HCT116 (cell line): ENCODE measurements at regions not wholly inside any gene's neighbourhood (a gene's known extent, or its start where the extent isn't known, plus 50 kb on each side); places are given as distances from the start of the nearest gene placed in this dataset.
"Not testable (repeated sequence)": the region's sequence is repeated elsewhere in the genome, so short reads cannot be mapped to it uniquely, and the experiment has no call there.

Source experiments
- ATAC-seq: fragments of 200-7000 bp; cut with Tn5 transposase; 2 replicates; pipeline ENCODE4 v1.9.1; 2020; ENCODE audit warnings: mild to moderate bottlenecking, moderate library complexity
- BruUV-seq: library from RNA; stranded (reverse); fragments of 400-500 nt; replicated peaks from 2 replicates; lab custom pipeline; 2021; lab: Mats Ljungman, UMichigan
- CTCF ChIA-PET: fragments of 300-600 bp; sonication (Branson Sonifier 250); formaldehyde crosslinking; loops from one replicate; lab custom pipeline; 2021; ENCODE audit warnings: antibody characterized with exemption; lab: Charles Lee
- POLR2A ChIA-PET: fragments of 300-600, 350-600 bp; sonication (Branson Sonifier 250); formaldehyde crosslinking; loops from one replicate; lab custom pipeline; 2021; ENCODE audit warnings: antibody characterized with exemption; lab: Charles Lee
- RAD21 ChIA-PET, 2 experiments: fragments of 300-600 bp; sonication (Branson Sonifier 250); formaldehyde crosslinking; loops; one replicate each; lab custom pipeline; 2023; ENCODE audit warnings: low total read pairs in 2 of 2; ENCODE audit not compliant: uncharacterized antibody in 2 of 2, unreplicated experiment in 2 of 2, low non-redundant PET in 1 of 2; lab: Charles Lee
- DNase-seq: peaks from one replicate; pipeline ENCODE4 v3.0.0-alpha.2; 2010; ENCODE audit warnings: low read depth, low spot score
- H2AFZ ChIP-seq: fragments of 200-600 bp; shearing (Covaris generic), sonication (generic); 2 replicates; pipeline ENCODE4 v1.6.1; 2017; ENCODE audit warnings: low read depth, mixed run types, mixed read lengths, antibody characterized with exemption, low read length; ENCODE audit not compliant: poor library complexity, severe bottlenecking
- H3K27ac ChIP-seq: 2 replicates; pipeline ENCODE4 v1.5.1; 2012; ENCODE audit warnings: low read depth, low read length
- H3K27me3 ChIP-seq: fragments of 200-600 bp; sonication (generic); 2 replicates; pipeline ENCODE4 v1.6.1; 2016; ENCODE audit warnings: mixed run types, low read length, mixed read lengths; ENCODE audit not compliant: insufficient read depth
- H3K36me3 ChIP-seq, 2 experiments: fragments of 200-500 bp in 1 of 2; fragments of 200-600 bp in 1 of 2; sonication (Bioruptor generic) in 1 of 2; sonication (generic) in 1 of 2; 2 replicates each; pipeline versions ENCODE4 v1.5.1 to v1.6.1; 2014 to 2016; ENCODE audit warnings: low read length in 2 of 2, inconsistent platforms in 1 of 2, mixed read lengths in 1 of 2, mixed run types in 1 of 2; ENCODE audit not compliant: insufficient read depth in 2 of 2, control insufficient read depth in 1 of 2
- H3K4me1 ChIP-seq, 2 experiments: fragments of 200-600 bp in 1 of 2; sonication (generic) in 1 of 2; 2 replicates each; pipeline versions ENCODE4 v1.5.1 to v1.6.1; 2012 to 2017; ENCODE audit warnings: low read length in 2 of 2, inconsistent platforms in 1 of 2, mild to moderate bottlenecking in 1 of 2, mixed read lengths in 1 of 2, mixed run types in 1 of 2, moderate library complexity in 1 of 2; ENCODE audit not compliant: insufficient read depth in 2 of 2, control insufficient read depth in 1 of 2
- H3K4me2 ChIP-seq: fragments of 200-600 bp; sonication (generic); 2 replicates; pipeline ENCODE4 v1.6.1; 2017; ENCODE audit warnings: mixed run types, low read length, mixed read lengths
- H3K4me3 ChIP-seq, 2 experiments: fragments of 200-600 bp in 1 of 2; sonication (generic) in 1 of 2; replicated peaks in 1 of 2; 2 replicates each; pipeline ENCODE4 v1.5.1; 2011 to 2016; ENCODE audit warnings: low read length in 2 of 2, control low read depth in 1 of 2, low read depth in 1 of 2, mild to moderate bottlenecking in 1 of 2, mixed read lengths in 1 of 2, mixed run types in 1 of 2
- H3K79me2 ChIP-seq: fragments of 200-600 bp; sonication (generic); 2 replicates; pipeline ENCODE4 v1.6.1; 2017; ENCODE audit warnings: mild to moderate bottlenecking, mixed run types, low read length, moderate library complexity, mixed read lengths; ENCODE audit not compliant: insufficient read depth
- H3K9ac ChIP-seq: fragments of 200-600 bp; sonication (generic); 2 replicates; pipeline ENCODE4 v1.6.1; 2016; ENCODE audit warnings: low read length, mixed read lengths
- H3K9me2 ChIP-seq: fragments of 200-600 bp; sonication (generic), shearing (Covaris generic); 2 replicates; pipeline ENCODE4 v1.6.1; 2017; ENCODE audit warnings: mixed run types, mild to moderate bottlenecking, moderate library complexity; ENCODE audit not compliant: insufficient read depth
- H3K9me3 ChIP-seq, 2 experiments: fragments of 200-500 bp in 1 of 2; fragments of 200-600 bp in 1 of 2; sonication (Bioruptor generic) in 1 of 2; sonication (generic) in 1 of 2; 2 replicates each; pipeline ENCODE4 v1.6.1; 2014 to 2017; ENCODE audit warnings: low read length in 2 of 2, mixed read lengths in 2 of 2, inconsistent platforms in 1 of 2, low read depth in 1 of 2, mild to moderate bottlenecking in 1 of 2, mixed run types in 1 of 2, moderate library complexity in 1 of 2; ENCODE audit not compliant: control insufficient read depth in 1 of 2, insufficient read depth in 1 of 2
- H4K20me1 ChIP-seq: fragments of 200-600 bp; sonication (generic), shearing (Covaris generic); 2 replicates; pipeline ENCODE4 v1.6.1; 2017; ENCODE audit warnings: mixed run types, mild to moderate bottlenecking, moderate library complexity; ENCODE audit not compliant: insufficient read depth
- ATF3 ChIP-seq: IDR thresholded peaks from 2 replicates; pipeline ENCODE4 v1.6.1; 2012
- CBX3 ChIP-seq: IDR thresholded peaks from 2 replicates; pipeline ENCODE4 v1.6.1; 2012; ENCODE audit warnings: low read depth
- CEBPB ChIP-seq: IDR thresholded peaks from 2 replicates; pipeline ENCODE4 v1.6.1; 2012; ENCODE audit warnings: low read depth
- CTCF ChIP-seq, 3 experiments: fragments of 200-600 bp in 1 of 3; sonication (generic) in 1 of 3; IDR thresholded peaks in 2 of 3; conservative IDR thresholded peaks in 1 of 3; 2 replicates each; pipeline ENCODE4 v1.5.1; 2012 to 2017; ENCODE audit warnings: low read depth in 2 of 3, low read length in 2 of 3, antibody characterized with exemption in 1 of 3, borderline replicate concordance in 1 of 3, control low read depth in 1 of 3, mild to moderate bottlenecking in 1 of 3, mixed read lengths in 1 of 3, mixed run types in 1 of 3, moderate library complexity in 1 of 3; ENCODE audit not compliant: insufficient read depth in 1 of 3
- ELF1 ChIP-seq: IDR thresholded peaks from 2 replicates; pipeline ENCODE4 v1.6.1; 2012; ENCODE audit warnings: low read depth, borderline replicate concordance
- EZH2 ChIP-seq: fragments of 200-600 bp; sonication (generic); IDR thresholded peaks from 2 replicates; pipeline ENCODE4 v1.6.1; 2017; ENCODE audit warnings: antibody characterized with exemption, mixed run types
- EZH2phosphoT487 ChIP-seq: fragments of 200-600 bp; IDR thresholded peaks from 2 replicates; pipeline ENCODE4 v1.6.1; 2018; ENCODE audit warnings: antibody characterized with exemption, borderline replicate concordance
- JUND ChIP-seq: IDR thresholded peaks from 2 replicates; pipeline ENCODE4 v1.6.1; 2012
- POLR2A ChIP-seq: IDR thresholded peaks from 2 replicates; pipeline ENCODE4 v1.7.0; 2011; ENCODE audit warnings: borderline replicate concordance; ENCODE audit not compliant: insufficient read depth, insufficient read length; ENCODE audit errors: extremely low read depth
- RAD21 ChIP-seq: IDR thresholded peaks from 2 replicates; pipeline ENCODE4 v1.6.1; 2012; ENCODE audit warnings: low read depth, mild to moderate bottlenecking
- SIN3A ChIP-seq: IDR thresholded peaks from 2 replicates; pipeline ENCODE4 v1.6.1; 2012; ENCODE audit warnings: low read depth
- SP1 ChIP-seq: IDR thresholded peaks from 2 replicates; pipeline ENCODE4 v1.6.1; 2012; ENCODE audit warnings: low read depth
- SRF ChIP-seq: IDR thresholded peaks from 2 replicates; pipeline ENCODE4 v1.6.1; 2012; ENCODE audit warnings: low read depth
- TCF7L2 ChIP-seq: IDR thresholded peaks from 2 replicates; pipeline ENCODE4 v1.7.0; 2011; ENCODE audit warnings: borderline replicate concordance, inconsistent platforms; ENCODE audit not compliant: insufficient read depth, insufficient read length; ENCODE audit errors: extremely low read depth
- ZNF274 ChIP-seq: fragments of 200-500 bp; sonication (Bioruptor generic); IDR thresholded peaks from 2 replicates; pipeline ENCODE4 v1.6.1; 2014; ENCODE audit warnings: mild to moderate bottlenecking, low read depth, low read length, inconsistent platforms
- intact Hi-C: fragments of 100-400 bp; cut with micrococcal nuclease; formaldehyde crosslinking; loops from 2 replicates; pipeline ENCODE4 v1.10.0; 2022

GRCh38 chrX:22603060-22603459, 330.3 kb downstream of the CBLL2 start:
- H2AFZ ChIP-seq: no peak overlapping the region
- H3K27me3 ChIP-seq: no peaks in the 10 kb centered on the region
- no peaks in the 10 kb centered on the region for H4K20me1 ChIP-seq
- no peaks in the 10 kb centered on the region for H3K36me3 ChIP-seq
- RAD21 ChIA-PET: interaction anchor here in 1 of 2 experiments (0.7 kb wide), 1 partner anchor 814 kb away, joined by 8 read pairs; no protein-coding TSS in a partner anchor
- no peak overlapping the region for H3K9ac ChIP-seq
- H3K4me1 ChIP-seq: no peaks in the 10 kb centered on the region
- intact Hi-C loops: no loop called here
- no peak for TF ChIP-seq SRF
- TF ChIP-seq ELF1: no peak
- no peak for TF ChIP-seq EZH2phosphoT487
- TF ChIP-seq CEBPB: no peak
- TF ChIP-seq ATF3: no peak
- no peak for TF ChIP-seq POLR2A
- no peak for TF ChIP-seq ZNF274
- TF ChIP-seq CBX3: no peak
- TF ChIP-seq JUND: no peak
- TF ChIP-seq SIN3A: no peak
- TF ChIP-seq SP1: no peak
- TF ChIP-seq RAD21: no peak
- no peak for TF ChIP-seq TCF7L2
- TF ChIP-seq EZH2: no peak
- TF ChIP-seq CTCF (IDR thresholded peaks at IDR 0.05 in 2 of 3, conservative IDR thresholded peaks at IDR 0.05 in 1 of 3; ENCODE audit: borderline replicate concordance in 1 of 3, insufficient read depth in 1 of 3, low read depth in 2 of 3, low read length in 2 of 3): no peak
- no peak overlapping the region for H3K4me2 ChIP-seq
- BruUV-seq: no TSS peak
- CTCF ChIA-PET: no interaction called here
- POLR2A ChIA-PET: no interaction called here
- no peak overlapping the region for H3K4me3 ChIP-seq
- ATAC-seq: no peak
- H3K79me2 ChIP-seq: no peaks in the 10 kb centered on the region
- H3K9me3 ChIP-seq: no peaks in the 10 kb centered on the region
- H3K9me2 ChIP-seq: no peaks in the 10 kb centered on the region
- DNase-seq: no peak
- no peak overlapping the region for H3K27ac ChIP-seq

GRCh38 chrX:22609452-22609851, 336.7 kb downstream of the CBLL2 start:
- H3K4me3 ChIP-seq, H3K4me1 ChIP-seq, H3K27me3 ChIP-seq, H3K9me3 ChIP-seq, H3K9me2 ChIP-seq, H3K27ac ChIP-seq, H3K9ac ChIP-seq, ATAC-seq, H2AFZ ChIP-seq, RAD21 ChIA-PET, POLR2A ChIA-PET, BruUV-seq, H3K79me2 ChIP-seq, DNase-seq, H4K20me1 ChIP-seq, H3K4me2 ChIP-seq, H3K36me3 ChIP-seq, intact Hi-C loops, CTCF ChIA-PET: not testable (repeated sequence)
